Activated CD4-positive, alpha-beta memory T cell treated with anti-CD3 and anti-CD28 coated beads, Interleukin-2, amount 10 ng/mL, durations not matched to agents 7 days and 5 days (primary cell): ENCODE measurements at regions not wholly inside any gene's neighbourhood (a gene's known extent, or its start where the extent isn't known, plus 50 kb on each side); places are given as distances from the start of the nearest gene placed in this dataset.

Source experiments
- CTCF ChIA-PET: fragments of 350-600 bp; sonication (Branson Sonifier 250); formaldehyde crosslinking; loops from one replicate; lab custom pipeline; 2021; ENCODE audit warnings: antibody characterized with exemption, inconsistent platforms; lab: Charles Lee
- POLR2A ChIA-PET: fragments of 350-600 bp; sonication (Branson Sonifier 250); formaldehyde crosslinking; loops from one replicate; lab custom pipeline; 2021; ENCODE audit warnings: antibody characterized with exemption; lab: Charles Lee
- DNase-seq: peaks from one replicate; pipeline ENCODE4 v3.0.0-alpha.2; 2020
- H3K27ac Mint-ChIP-seq: one replicate; pipeline ENCODE4 v1.8.0; 2021; ENCODE audit warnings: mild to moderate bottlenecking, mixed read lengths
- H3K27me3 Mint-ChIP-seq: one replicate; pipeline ENCODE4 v1.8.0; 2021; ENCODE audit warnings: mixed read lengths
- H3K36me3 Mint-ChIP-seq: one replicate; pipeline ENCODE4 v1.8.0; 2021; ENCODE audit warnings: low read depth, mixed read lengths
- H3K4me1 Mint-ChIP-seq: one replicate; pipeline ENCODE4 v1.8.0; 2021; ENCODE audit warnings: mixed read lengths
- H3K4me3 Mint-ChIP-seq: one replicate; pipeline ENCODE4 v1.8.0; 2021; ENCODE audit warnings: mild to moderate bottlenecking, mixed read lengths
- H3K9me3 Mint-ChIP-seq: one replicate; pipeline ENCODE4 v1.8.0; 2021; ENCODE audit warnings: mixed read lengths

DNA sequence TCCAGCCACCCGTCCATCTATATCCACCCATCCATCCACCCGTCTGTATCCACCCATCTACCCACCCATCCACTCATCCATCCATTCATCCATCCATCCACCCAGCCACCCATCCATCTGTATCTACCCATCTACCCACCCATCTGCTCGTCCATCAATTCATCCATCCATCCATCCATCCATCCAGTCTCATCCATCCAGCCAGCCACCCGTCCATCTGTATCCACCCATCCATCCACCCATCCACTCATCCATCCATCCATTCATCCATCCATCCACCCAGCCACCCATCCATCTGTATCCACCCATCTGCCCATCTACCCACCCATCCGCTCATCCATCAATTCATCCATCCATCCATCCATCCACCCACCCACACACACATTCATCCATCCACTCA lies 73.2 kb downstream of the UNCX start:
- Mint-ChIP-seq H3K27me3 (no peaks in the 10 kb centered on the region), H3K9me3 (no peaks in the 10 kb centered on the region), H3K27ac (no peak overlapping the region), H3K4me1 (no peaks in the 10 kb centered on the region), H3K4me3 (no peak overlapping the region), H3K36me3 (no peaks in the 10 kb centered on the region)
- DNase-seq = no peak
- CTCF ChIA-PET = no interaction called here
- POLR2A ChIA-PET = no interaction called here

DNA sequence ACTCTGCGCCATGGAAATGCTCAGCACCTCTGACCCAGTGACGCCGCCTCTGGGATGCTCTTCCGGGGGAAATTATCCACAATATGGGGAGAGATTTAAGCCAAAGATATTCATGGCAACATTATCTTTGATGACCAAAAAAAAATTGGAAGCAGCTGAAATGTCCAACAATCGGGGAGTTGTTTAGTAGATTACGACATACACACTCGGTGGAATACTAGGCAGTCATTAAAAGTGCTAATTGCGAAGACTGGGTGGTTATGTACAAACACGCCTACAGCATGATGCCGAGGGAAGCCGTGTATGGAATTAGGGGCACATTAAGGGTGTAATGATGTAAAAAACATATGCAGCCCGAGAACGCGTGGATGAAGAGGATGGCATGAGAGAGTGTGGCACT lies 75.2 kb downstream of the UNCX start:
- CTCF ChIA-PET = no interaction called here
- Mint-ChIP-seq H3K27ac (no peak overlapping the region), H3K4me3 (no peak overlapping the region)

DNA sequence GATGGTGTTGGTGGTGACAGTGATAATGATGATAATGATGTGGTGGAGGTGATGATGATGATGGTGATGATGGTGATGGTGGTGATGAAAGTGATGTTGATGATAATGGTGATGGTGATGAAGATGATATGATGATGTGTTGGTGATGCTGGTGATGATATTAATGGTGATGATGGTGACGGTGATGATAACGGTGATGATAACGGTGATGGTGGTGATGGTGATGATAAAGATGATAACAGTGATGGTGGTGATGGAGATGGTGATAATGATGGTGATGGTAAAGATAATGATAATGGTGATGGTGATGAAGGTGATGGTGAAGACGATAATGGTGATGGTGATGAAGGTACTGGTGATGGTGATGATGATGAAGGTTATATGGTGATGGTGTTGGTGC lies 76.6 kb downstream of the UNCX start:
- ChIA-PET CTCF (no interaction called here), POLR2A (no interaction called here)
- Mint-ChIP-seq H3K9me3 (no peaks in the 10 kb centered on the region), H3K27me3 (no peaks in the 10 kb centered on the region), H3K36me3 (no peaks in the 10 kb centered on the region), H3K4me1 (no peaks in the 10 kb centered on the region), H3K4me3 (no peak overlapping the region), H3K27ac (no peak overlapping the region)
- no peak for DNase-seq

More for the DNA sequence above, 75.2 kb downstream of the UNCX start:
- POLR2A ChIA-PET = no interaction called here
- DNase-seq = no peak
- Mint-ChIP-seq H3K9me3 (no peaks in the 10 kb centered on the region), H3K27me3 (no peaks in the 10 kb centered on the region), H3K4me1 (no peaks in the 10 kb centered on the region), H3K36me3 (no peaks in the 10 kb centered on the region)

DNA sequence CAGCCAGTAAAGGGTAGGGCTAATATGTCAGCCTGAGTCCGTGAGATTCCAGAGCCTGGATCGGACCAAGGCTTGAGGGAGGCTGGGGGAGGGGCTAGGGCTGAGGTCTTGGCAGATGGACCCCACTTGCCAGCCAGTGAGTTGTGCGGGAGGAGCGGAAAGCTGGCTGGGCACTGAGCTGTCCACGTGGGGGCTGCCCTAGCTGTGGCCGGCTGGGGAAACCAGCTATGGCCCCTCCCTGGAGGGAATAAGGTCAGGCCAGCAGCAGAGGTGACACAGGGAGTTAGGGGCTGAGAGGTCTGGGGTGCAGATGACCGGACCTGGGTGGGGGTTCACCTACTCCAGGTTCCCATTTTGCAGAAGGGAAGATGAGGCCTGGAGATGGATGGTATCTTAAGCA lies 77.3 kb downstream of the UNCX start:
- H3K36me3 Mint-ChIP-seq = no peaks in the 10 kb centered on the region
- no peak for DNase-seq
- CTCF ChIA-PET = no interaction called here
- no peaks in the 10 kb centered on the region for H3K4me1 Mint-ChIP-seq
- H3K9me3 Mint-ChIP-seq = no peaks in the 10 kb centered on the region
- H3K27ac Mint-ChIP-seq = no peak overlapping the region
- no peaks in the 10 kb centered on the region for H3K27me3 Mint-ChIP-seq
- H3K4me3 Mint-ChIP-seq = no peak overlapping the region
- POLR2A ChIA-PET = interaction anchor here (0.5 kb wide), 1 partner anchor 9 kb away, joined by 3 read pairs; no protein-coding TSS in a partner anchor

DNA sequence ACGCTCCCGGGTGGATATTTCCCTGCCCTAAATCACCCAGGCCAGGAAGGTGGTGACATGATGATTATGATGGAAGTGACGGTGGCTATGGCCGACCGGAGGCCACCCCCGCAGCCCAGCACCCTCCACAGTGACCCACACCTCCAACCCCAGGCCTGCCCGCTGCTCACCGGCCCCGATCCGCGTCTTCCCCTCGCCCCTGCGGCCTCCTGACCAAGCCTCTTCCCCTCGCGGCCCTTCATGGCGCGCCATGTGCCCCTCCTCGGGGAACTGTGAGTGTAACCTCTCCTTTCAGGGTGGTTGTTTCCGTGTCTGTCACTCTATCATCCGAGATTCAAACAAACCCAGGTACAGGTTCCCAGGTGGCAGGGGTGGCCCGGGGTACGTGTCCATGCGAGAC lies 78.3 kb downstream of the UNCX start:
- DNase-seq = no peak
- Mint-ChIP-seq H3K27me3 (no peaks in the 10 kb centered on the region), H3K36me3 (no peaks in the 10 kb centered on the region), H3K4me3 (no peak overlapping the region), H3K4me1 (no peaks in the 10 kb centered on the region), H3K9me3 (no peaks in the 10 kb centered on the region), H3K27ac (no peak overlapping the region)
- ChIA-PET CTCF (no interaction called here), POLR2A (no interaction called here)

DNA sequence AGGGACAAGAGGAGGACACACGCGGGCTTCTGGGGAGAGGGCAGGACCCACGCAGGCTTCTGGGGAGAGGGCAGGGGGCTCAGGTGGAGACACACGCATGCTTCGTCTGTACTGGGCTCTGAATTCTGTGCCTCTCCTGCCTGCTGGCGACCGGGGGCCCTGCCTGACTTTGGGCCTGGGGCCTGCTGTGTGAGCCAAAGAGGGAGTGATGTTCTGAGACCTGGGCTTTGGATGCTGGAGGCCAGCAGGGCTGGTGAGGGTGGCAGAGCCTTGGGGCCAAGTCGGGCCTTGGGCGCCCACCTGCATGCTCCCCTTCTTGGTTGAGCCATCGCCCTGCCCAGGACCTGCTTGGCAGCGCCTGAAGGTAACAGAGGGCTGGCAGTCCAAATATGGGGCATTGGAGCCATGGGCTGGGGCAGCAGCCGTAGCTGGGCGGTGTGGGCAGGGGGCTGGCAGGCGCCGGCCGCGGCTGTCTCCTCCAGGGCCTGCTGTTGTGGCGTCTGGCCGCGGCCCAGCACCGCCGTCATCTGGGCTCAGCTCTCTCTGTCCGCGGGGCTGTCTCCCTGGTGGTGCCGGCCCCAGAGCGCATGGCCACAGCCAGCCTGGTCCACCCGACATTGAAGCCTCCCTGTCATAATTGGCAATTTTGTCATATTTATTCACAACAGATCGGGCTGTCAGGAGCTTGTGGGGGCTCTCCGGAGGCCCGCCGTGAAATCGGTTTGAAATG lies 78.9 kb downstream of the UNCX start:
- H3K9me3 Mint-ChIP-seq = no peaks in the 10 kb centered on the region
- H3K27ac Mint-ChIP-seq = no peak overlapping the region
- POLR2A ChIA-PET = no interaction called here
- H3K36me3 Mint-ChIP-seq = no peaks in the 10 kb centered on the region
- no peak for DNase-seq
- no peak overlapping the region for H3K4me3 Mint-ChIP-seq
- H3K4me1 Mint-ChIP-seq = no peaks in the 10 kb centered on the region
- no peaks in the 10 kb centered on the region for H3K27me3 Mint-ChIP-seq
- CTCF ChIA-PET = no interaction called here

DNA sequence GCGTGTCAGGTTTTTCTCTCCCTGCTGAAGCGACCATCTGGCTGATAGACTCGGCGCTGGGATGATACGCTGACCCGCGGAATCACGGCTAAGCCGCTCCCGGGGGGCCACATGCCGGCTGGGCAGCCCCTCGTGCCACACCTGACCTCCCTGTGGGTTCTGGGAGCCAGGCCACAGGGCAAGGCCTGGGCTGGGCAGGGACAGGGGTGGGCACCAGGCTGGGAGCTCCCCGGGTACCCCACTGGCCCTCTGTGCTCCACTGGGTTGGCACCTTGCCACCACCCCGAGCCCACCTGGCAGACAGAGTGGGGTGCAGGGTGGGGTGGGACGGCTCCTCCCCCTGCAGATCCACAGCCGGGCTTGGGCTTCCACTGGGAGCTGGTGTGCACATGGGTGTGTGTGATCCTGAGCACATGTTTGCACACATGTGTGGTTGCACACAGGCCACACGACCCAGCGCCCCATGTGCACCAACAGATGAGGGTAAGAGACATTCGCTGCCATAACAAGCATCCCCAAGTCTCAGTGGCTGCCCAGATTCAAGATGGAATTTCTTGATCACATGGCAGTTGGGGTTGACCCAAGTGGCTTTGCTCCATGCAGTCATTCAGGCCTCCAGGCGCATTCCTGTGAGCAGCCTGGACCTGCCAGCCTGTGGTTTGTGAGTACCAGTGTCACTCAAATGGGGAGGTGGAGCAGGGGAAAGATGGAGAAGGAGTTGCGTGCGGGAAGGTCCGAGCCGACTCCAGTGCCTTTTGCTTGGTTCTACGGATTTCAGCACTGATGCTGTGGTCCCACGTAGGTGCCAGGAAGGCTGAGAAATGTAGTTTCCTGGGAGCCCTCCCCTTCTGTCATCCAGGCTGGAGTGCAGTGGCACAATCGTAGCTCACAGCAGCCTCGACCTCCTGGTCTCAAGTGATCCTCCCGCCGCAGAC lies 79.7 kb downstream of the UNCX start:
- H3K4me1 Mint-ChIP-seq = no peaks in the 10 kb centered on the region
- POLR2A ChIA-PET = no interaction called here

DNA sequence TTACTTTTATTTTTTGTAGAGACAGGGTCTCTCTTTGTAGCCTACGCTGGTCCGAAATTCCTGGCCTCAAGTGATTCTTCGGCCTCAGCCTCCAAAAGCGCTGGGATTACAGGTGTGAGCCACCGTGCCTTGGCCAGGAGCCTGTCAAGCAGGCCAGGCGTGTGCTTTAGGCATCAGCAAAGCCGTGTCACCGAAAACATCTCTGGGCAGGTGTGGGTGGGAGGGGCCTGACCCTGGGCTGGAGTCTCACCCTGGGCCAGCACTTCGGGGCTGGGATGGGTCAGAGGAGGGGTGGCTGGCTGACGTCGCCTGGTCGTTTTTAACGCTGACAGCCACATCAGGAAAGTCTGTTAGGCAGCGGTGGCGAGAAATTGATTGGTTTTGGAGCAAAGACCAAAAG lies 80.9 kb downstream of the UNCX start:
- ChIA-PET POLR2A (no interaction called here), CTCF (no interaction called here)
- H3K9me3 Mint-ChIP-seq = no peaks in the 10 kb centered on the region
- no peak for DNase-seq
- no peak overlapping the region for H3K27ac Mint-ChIP-seq
- no peak overlapping the region for H3K4me3 Mint-ChIP-seq
- H3K27me3 Mint-ChIP-seq = no peaks in the 10 kb centered on the region
- no peaks in the 10 kb centered on the region for H3K36me3 Mint-ChIP-seq
- H3K4me1 Mint-ChIP-seq = no peaks in the 10 kb centered on the region

More for the DNA sequence above, 79.7 kb downstream of the UNCX start:
- CTCF ChIA-PET = no interaction called here
- no peaks in the 10 kb centered on the region for H3K9me3 Mint-ChIP-seq
- no peak for DNase-seq
- no peaks in the 10 kb centered on the region for H3K27me3 Mint-ChIP-seq
- no peaks in the 10 kb centered on the region for H3K36me3 Mint-ChIP-seq
- no peak overlapping the region for H3K4me3 Mint-ChIP-seq
- no peak overlapping the region for H3K27ac Mint-ChIP-seq

DNA sequence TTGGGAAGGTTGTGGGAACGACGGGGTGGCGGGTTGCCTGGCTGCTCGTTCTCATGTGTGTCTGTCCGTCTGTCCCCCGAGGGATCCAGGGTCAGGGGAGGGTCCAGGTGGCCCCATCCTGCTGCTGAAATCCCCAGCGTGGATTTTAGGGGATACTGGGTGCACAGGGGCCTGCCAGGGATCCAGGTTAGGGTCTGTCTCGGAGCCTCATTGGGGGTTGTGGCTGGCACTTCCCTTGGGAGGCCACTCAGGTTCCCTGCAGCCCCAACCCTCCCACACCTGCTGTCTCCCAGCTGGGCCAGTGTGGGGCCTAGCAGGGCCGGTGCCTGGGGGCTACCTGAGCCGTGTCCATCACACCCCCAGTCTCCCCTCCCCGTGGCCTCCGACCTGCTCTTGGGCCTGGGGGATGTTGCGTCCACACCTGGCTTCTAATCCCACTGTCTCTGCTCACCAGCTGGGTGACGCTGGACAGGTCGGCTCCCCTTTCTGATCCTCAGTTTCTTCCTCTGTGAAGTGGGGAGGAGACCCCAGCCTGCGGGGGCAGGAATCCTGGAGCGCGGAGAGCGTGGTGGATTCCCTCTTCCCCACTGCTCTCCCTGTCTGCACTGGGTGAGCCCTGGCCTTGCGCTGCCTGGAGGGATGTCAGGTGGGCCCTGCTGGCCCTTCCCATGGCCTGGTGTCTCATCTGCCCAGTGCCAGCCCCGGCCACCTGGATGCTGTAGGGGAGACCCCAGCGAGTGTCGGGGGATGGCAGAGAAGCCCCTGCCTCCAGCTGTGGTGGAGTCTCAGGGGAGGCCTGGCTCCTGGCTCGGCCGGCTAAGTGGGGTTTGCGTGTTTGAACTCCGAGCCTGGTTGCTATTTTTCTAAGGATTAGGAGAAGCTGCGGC lies 81.6 kb downstream of the UNCX start:
- ChIA-PET CTCF (no interaction called here), POLR2A (no interaction called here)
- Mint-ChIP-seq H3K9me3 (no peaks in the 10 kb centered on the region), H3K4me1 (no peaks in the 10 kb centered on the region), H3K27ac (no peak overlapping the region), H3K36me3 (no peaks in the 10 kb centered on the region), H3K27me3 (no peaks in the 10 kb centered on the region), H3K4me3 (no peak overlapping the region)
- DNase-seq = no peak

DNA sequence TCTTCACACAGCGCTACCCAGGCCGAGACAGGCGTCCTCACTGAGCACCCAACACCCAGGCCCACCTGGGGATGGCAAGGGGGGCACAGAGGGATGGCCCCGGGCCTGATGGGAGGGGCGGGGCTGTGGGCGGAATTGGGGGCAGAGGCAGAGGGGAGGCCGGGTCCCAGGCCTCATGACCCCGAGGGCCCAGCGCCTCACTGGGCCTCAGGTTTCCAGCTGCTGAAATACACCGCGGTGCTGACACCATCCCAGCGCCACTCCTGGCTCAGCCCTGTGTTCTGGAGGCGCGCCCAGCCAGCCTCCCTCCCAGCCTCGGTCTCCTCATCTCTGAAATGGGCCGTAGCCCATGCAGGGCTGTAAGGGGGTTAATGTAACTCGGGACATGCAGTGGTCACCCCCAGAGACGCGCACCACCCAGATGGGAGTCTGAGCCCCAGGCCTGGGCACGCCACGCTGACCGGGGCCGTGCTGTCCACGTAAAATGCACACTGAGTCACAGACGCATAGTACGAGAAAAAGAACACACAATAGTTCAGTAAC lies 82.3 kb downstream of the UNCX start:
- ChIA-PET POLR2A (no interaction called here), CTCF (no interaction called here)
- no peak overlapping the region for H3K27ac Mint-ChIP-seq
- DNase-seq = no peak
- H3K4me1 Mint-ChIP-seq = no peaks in the 10 kb centered on the region
- H3K36me3 Mint-ChIP-seq = no peaks in the 10 kb centered on the region
- H3K9me3 Mint-ChIP-seq = no peaks in the 10 kb centered on the region
- no peaks in the 10 kb centered on the region for H3K27me3 Mint-ChIP-seq
- no peak overlapping the region for H3K4me3 Mint-ChIP-seq

DNA sequence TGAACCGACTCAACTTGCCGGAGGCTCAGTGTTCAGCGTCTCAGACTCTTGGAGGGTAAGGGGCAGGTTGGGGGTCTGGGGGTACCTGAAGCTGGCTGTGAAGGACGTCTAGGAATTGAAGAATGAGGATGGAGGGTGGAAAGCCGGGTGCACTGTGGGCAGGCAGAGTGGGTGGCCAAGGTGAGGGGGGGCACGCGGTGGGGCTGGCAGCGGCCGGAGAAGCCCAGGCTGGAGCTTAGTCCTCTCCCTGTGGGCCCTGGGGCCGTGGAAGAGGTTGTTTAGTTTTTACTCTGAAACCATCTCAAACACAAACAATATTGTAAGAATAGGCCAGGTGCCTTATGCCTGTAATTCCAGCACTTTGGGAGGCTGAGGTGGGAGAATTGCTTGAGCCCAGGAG lies 83.4 kb downstream of the UNCX start:
- CTCF ChIA-PET = no interaction called here
- no peak for DNase-seq
- Mint-ChIP-seq H3K27me3 (no peaks in the 10 kb centered on the region), H3K4me1 (no peaks in the 10 kb centered on the region), H3K36me3 (no peaks in the 10 kb centered on the region), H3K9me3 (peaks cover 3% of the 10 kb centered on the region), H3K27ac (no peak overlapping the region), H3K4me3 (no peak overlapping the region)
- POLR2A ChIA-PET = no interaction called here

DNA sequence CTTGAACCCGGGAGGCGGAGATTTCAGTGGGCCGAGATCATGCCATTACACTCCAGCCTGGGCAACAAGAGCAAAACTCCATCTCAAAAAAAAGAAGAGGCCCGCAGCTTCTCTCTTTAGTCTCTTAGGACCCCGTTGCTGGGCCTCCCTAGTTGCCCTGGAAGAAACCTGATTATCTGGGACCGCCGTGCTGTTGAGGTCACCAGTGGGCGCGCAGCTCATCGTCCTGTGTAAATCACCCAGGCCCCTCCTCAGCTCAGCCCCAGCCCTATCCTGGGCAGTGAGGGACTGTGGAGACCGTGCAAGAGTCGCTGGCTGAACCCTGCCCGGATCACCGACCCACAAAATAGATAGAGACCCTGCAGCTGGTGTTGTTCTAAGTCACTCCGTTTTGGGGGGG lies 85.0 kb downstream of the UNCX start:
- peaks cover 3% of the 10 kb centered on the region for H3K9me3 Mint-ChIP-seq
- no peak overlapping the region for H3K4me3 Mint-ChIP-seq
- H3K27ac Mint-ChIP-seq = no peak overlapping the region
- ChIA-PET CTCF (no interaction called here), POLR2A (no interaction called here)
- H3K36me3 Mint-ChIP-seq = no peaks in the 10 kb centered on the region
- H3K4me1 Mint-ChIP-seq = no peaks in the 10 kb centered on the region
- no peaks in the 10 kb centered on the region for H3K27me3 Mint-ChIP-seq
- no peak for DNase-seq

DNA sequence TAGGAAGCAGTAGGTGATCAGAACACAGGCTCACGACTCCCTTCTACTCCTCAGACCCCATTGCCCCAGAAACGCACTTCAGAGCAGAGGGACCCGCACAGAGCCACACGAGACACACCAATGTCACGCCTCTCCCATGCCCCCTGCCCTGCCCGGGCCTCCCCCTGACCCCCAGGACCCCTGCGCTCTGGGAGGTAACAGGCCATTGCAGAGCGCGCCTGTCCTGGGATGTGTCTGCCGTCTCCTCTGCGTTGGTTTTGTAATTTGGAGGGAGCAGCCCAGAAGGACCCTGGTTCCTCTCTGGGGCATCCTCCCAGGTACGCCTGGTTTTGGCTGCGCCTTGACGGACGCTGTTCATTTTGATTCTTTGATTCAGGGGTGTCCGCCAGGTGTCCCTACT lies 85.4 kb downstream of the UNCX start:
- no peaks in the 10 kb centered on the region for H3K4me1 Mint-ChIP-seq

More for the DNA sequence above, 85.4 kb downstream of the UNCX start:
- no peak for DNase-seq
- peaks cover 3% of the 10 kb centered on the region for H3K9me3 Mint-ChIP-seq
- H3K36me3 Mint-ChIP-seq = no peaks in the 10 kb centered on the region
- no peak overlapping the region for H3K27ac Mint-ChIP-seq
- no peaks in the 10 kb centered on the region for H3K27me3 Mint-ChIP-seq
- CTCF ChIA-PET = no interaction called here
- H3K4me3 Mint-ChIP-seq = no peak overlapping the region
- POLR2A ChIA-PET = no interaction called here
